ENCODE measurements at regions not wholly inside any gene's neighbourhood (a gene's known extent, or its start where the extent isn't known, plus 50 kb on each side); places are given as distances from the start of the nearest gene placed in this dataset.
"Not testable (repeated sequence)": the region's sequence is repeated elsewhere in the genome, so short reads cannot be mapped to it uniquely, and the experiment has no call there.

- Histone ChIP-seq H3K27me3 (ENCODE audit: low read length) (no peaks in the 10 kb centered on the region), H3K36me3 (ENCODE audit: insufficient read depth, low read length) (no peaks in the 10 kb centered on the region), H4K20me1 (ENCODE audit: insufficient read depth, low read depth, low read length) (no peaks in the 10 kb centered on the region), H3K4me1 (ENCODE audit: low read length) (no peaks in the 10 kb centered on the region), H3K79me2 (ENCODE audit: low read length) (no peaks in the 10 kb centered on the region), H3K9me3 (ENCODE audit: low read length) (no peaks in the 10 kb centered on the region), H2AFZ (ENCODE audit: low read length) (no peak overlapping the region), H3K9me2 (replicated peaks; ENCODE audit: insufficient read depth, low read length) (no peaks in the 10 kb centered on the region), H3K4me3 (ENCODE audit: low read length) (no peak overlapping the region), H3K9ac (ENCODE audit: low read length) (no peak overlapping the region), H3K4me2 (ENCODE audit: low read depth, low read length, poor library complexity, severe bottlenecking) (no peak overlapping the region), H3K27ac (ENCODE audit: low read length) (no peak overlapping the region)
- DNase-seq, result no peak
These were observed 390.9 kb upstream of the SASH1 start for GRCh38 chr6:147951726-147952125.

GRCh38 chr6:147954938-147955337 is 387.7 kb upstream of the SASH1 start:
- no peaks in the 10 kb centered on the region for H3K9me2 ChIP-seq (replicated peaks; ENCODE audit: insufficient read depth, low read length)
- H3K36me3 ChIP-seq (ENCODE audit: insufficient read depth, low read length), result no peaks in the 10 kb centered on the region
- no peaks in the 10 kb centered on the region for H4K20me1 ChIP-seq (ENCODE audit: insufficient read depth, low read depth, low read length)
- H3K4me2 ChIP-seq (ENCODE audit: low read depth, low read length, poor library complexity, severe bottlenecking), result no peak overlapping the region
- H3K9me3 ChIP-seq (ENCODE audit: low read length), result no peaks in the 10 kb centered on the region
- no peak overlapping the region for H3K9ac ChIP-seq (ENCODE audit: low read length)
- H2AFZ ChIP-seq (ENCODE audit: low read length), result no peak overlapping the region
- no peak overlapping the region for H3K4me3 ChIP-seq (ENCODE audit: low read length)
- no peaks in the 10 kb centered on the region for H3K27me3 ChIP-seq (ENCODE audit: low read length)
- no peak for DNase-seq
- H3K4me1 ChIP-seq (ENCODE audit: low read length), result no peaks in the 10 kb centered on the region
- H3K27ac ChIP-seq (ENCODE audit: low read length), result no peak overlapping the region
- H3K79me2 ChIP-seq (ENCODE audit: low read length), result no peaks in the 10 kb centered on the region

- H3K27me3 ChIP-seq (ENCODE audit: low read length), result no peaks in the 10 kb centered on the region
- DNase-seq, result no peak
- no peak overlapping the region for H2AFZ ChIP-seq (ENCODE audit: low read length)
- no peaks in the 10 kb centered on the region for H3K9me3 ChIP-seq (ENCODE audit: low read length)
- no peaks in the 10 kb centered on the region for H3K36me3 ChIP-seq (ENCODE audit: insufficient read depth, low read length)
- no peaks in the 10 kb centered on the region for H3K79me2 ChIP-seq (ENCODE audit: low read length)
- H3K4me1 ChIP-seq (ENCODE audit: low read length), result no peaks in the 10 kb centered on the region
- no peak overlapping the region for H3K4me2 ChIP-seq (ENCODE audit: low read depth, low read length, poor library complexity, severe bottlenecking)
- H4K20me1 ChIP-seq (ENCODE audit: insufficient read depth, low read depth, low read length), result no peaks in the 10 kb centered on the region
- no peak overlapping the region for H3K9ac ChIP-seq (ENCODE audit: low read length)
- H3K9me2 ChIP-seq (replicated peaks; ENCODE audit: insufficient read depth, low read length), result no peaks in the 10 kb centered on the region
- H3K27ac ChIP-seq (ENCODE audit: low read length), result no peak overlapping the region
- H3K4me3 ChIP-seq (ENCODE audit: low read length), result no peak overlapping the region
These were observed 384.0 kb upstream of the SASH1 start for GRCh38 chr6:147958683-147959082.

- no peaks in the 10 kb centered on the region for H3K36me3 ChIP-seq (ENCODE audit: insufficient read depth, low read length)
- no peak overlapping the region for H3K27ac ChIP-seq (ENCODE audit: low read length)
- H3K9me3 ChIP-seq (ENCODE audit: low read length), result no peaks in the 10 kb centered on the region
- no peak overlapping the region for H2AFZ ChIP-seq (ENCODE audit: low read length)
- H3K79me2 ChIP-seq (ENCODE audit: low read length), result no peaks in the 10 kb centered on the region
- H3K4me1 ChIP-seq (ENCODE audit: low read length), result no peaks in the 10 kb centered on the region
- H3K9me2 ChIP-seq (replicated peaks; ENCODE audit: insufficient read depth, low read length), result no peaks in the 10 kb centered on the region
- no peak overlapping the region for H3K4me2 ChIP-seq (ENCODE audit: low read depth, low read length, poor library complexity, severe bottlenecking)
- no peak overlapping the region for H3K9ac ChIP-seq (ENCODE audit: low read length)
- no peak for DNase-seq
- H3K27me3 ChIP-seq (ENCODE audit: low read length), result no peaks in the 10 kb centered on the region
- H4K20me1 ChIP-seq (ENCODE audit: insufficient read depth, low read depth, low read length), result no peaks in the 10 kb centered on the region
- H3K4me3 ChIP-seq (ENCODE audit: low read length), result no peak overlapping the region
These were observed 381.0 kb upstream of the SASH1 start for GRCh38 chr6:147961481-147962141.

GRCh38 chr6:147965448-147965847 is 377.2 kb upstream of the SASH1 start:
- DNase-seq; H2AFZ ChIP-seq (ENCODE audit: low read length); H3K9me3 ChIP-seq (ENCODE audit: low read length); H4K20me1 ChIP-seq (ENCODE audit: insufficient read depth, low read depth, low read length); H3K27ac ChIP-seq (ENCODE audit: low read length); H3K36me3 ChIP-seq (ENCODE audit: insufficient read depth, low read length); H3K4me3 ChIP-seq (ENCODE audit: low read length); H3K9ac ChIP-seq (ENCODE audit: low read length); H3K4me1 ChIP-seq (ENCODE audit: low read length); H3K27me3 ChIP-seq (ENCODE audit: low read length); H3K9me2 ChIP-seq (replicated peaks; ENCODE audit: insufficient read depth, low read length); H3K79me2 ChIP-seq (ENCODE audit: low read length); H3K4me2 ChIP-seq (ENCODE audit: low read depth, low read length, poor library complexity, severe bottlenecking): not testable (repeated sequence)

- peak; percentile 63 for DNase-seq
- no peaks in the 10 kb centered on the region for H3K36me3 ChIP-seq (ENCODE audit: insufficient read depth, low read length)
- no peak overlapping the region for H3K9ac ChIP-seq (ENCODE audit: low read length)
- no peaks in the 10 kb centered on the region for H3K9me2 ChIP-seq (replicated peaks; ENCODE audit: insufficient read depth, low read length)
- H4K20me1 ChIP-seq (ENCODE audit: insufficient read depth, low read depth, low read length), result no peaks in the 10 kb centered on the region
- no peak overlapping the region for H3K4me2 ChIP-seq (ENCODE audit: low read depth, low read length, poor library complexity, severe bottlenecking)
- H3K27ac ChIP-seq (ENCODE audit: low read length), result no peak overlapping the region
- H3K4me3 ChIP-seq (ENCODE audit: low read length), result no peak overlapping the region
- H3K4me1 ChIP-seq (ENCODE audit: low read length), result no peaks in the 10 kb centered on the region
- no peaks in the 10 kb centered on the region for H3K79me2 ChIP-seq (ENCODE audit: low read length)
- no peak overlapping the region for H2AFZ ChIP-seq (ENCODE audit: low read length)
- H3K9me3 ChIP-seq (ENCODE audit: low read length), result no peaks in the 10 kb centered on the region
- H3K27me3 ChIP-seq (ENCODE audit: low read length), result no peaks in the 10 kb centered on the region
These were observed 371.7 kb upstream of the SASH1 start for GRCh38 chr6:147970970-147971369.

GRCh38 chr6:147972448-147972847 is 370.2 kb upstream of the SASH1 start:
- no peaks in the 10 kb centered on the region for H3K9me2 ChIP-seq (replicated peaks; ENCODE audit: insufficient read depth, low read length)
- no peaks in the 10 kb centered on the region for H3K79me2 ChIP-seq (ENCODE audit: low read length)

GRCh38 chr6:147973806-147974205 is 368.8 kb upstream of the SASH1 start:
- Histone ChIP-seq H3K4me2 (ENCODE audit: low read depth, low read length, poor library complexity, severe bottlenecking) (no peak overlapping the region), H3K79me2 (ENCODE audit: low read length) (no peaks in the 10 kb centered on the region), H3K9me3 (ENCODE audit: low read length) (no peaks in the 10 kb centered on the region), H4K20me1 (ENCODE audit: insufficient read depth, low read depth, low read length) (no peaks in the 10 kb centered on the region), H3K4me3 (ENCODE audit: low read length) (no peak overlapping the region), H3K27ac (ENCODE audit: low read length) (no peak overlapping the region), H3K27me3 (ENCODE audit: low read length) (no peaks in the 10 kb centered on the region), H3K9ac (ENCODE audit: low read length) (no peak overlapping the region), H2AFZ (ENCODE audit: low read length) (no peak overlapping the region), H3K4me1 (ENCODE audit: low read length) (no peaks in the 10 kb centered on the region), H3K36me3 (ENCODE audit: insufficient read depth, low read length) (no peaks in the 10 kb centered on the region), H3K9me2 (replicated peaks; ENCODE audit: insufficient read depth, low read length) (no peaks in the 10 kb centered on the region)
- DNase-seq, result no peak

More at GRCh38 chr6:147972448-147972847, 370.2 kb upstream of the SASH1 start:
- Histone ChIP-seq H3K9me3 (ENCODE audit: low read length) (no peaks in the 10 kb centered on the region), H3K4me2 (ENCODE audit: low read depth, low read length, poor library complexity, severe bottlenecking) (no peak overlapping the region), H3K27me3 (ENCODE audit: low read length) (no peaks in the 10 kb centered on the region), H2AFZ (ENCODE audit: low read length) (no peak overlapping the region), H3K4me1 (ENCODE audit: low read length) (no peaks in the 10 kb centered on the region), H4K20me1 (ENCODE audit: insufficient read depth, low read depth, low read length) (no peaks in the 10 kb centered on the region), H3K4me3 (ENCODE audit: low read length) (no peak overlapping the region), H3K27ac (ENCODE audit: low read length) (no peak overlapping the region), H3K9ac (ENCODE audit: low read length) (no peak overlapping the region), H3K36me3 (ENCODE audit: insufficient read depth, low read length) (no peaks in the 10 kb centered on the region)
- DNase-seq, result no peak

- Histone ChIP-seq H3K4me2 (ENCODE audit: low read depth, low read length, poor library complexity, severe bottlenecking) (no peak overlapping the region), H3K9me3 (ENCODE audit: low read length) (no peaks in the 10 kb centered on the region), H4K20me1 (ENCODE audit: insufficient read depth, low read depth, low read length) (no peaks in the 10 kb centered on the region), H3K9me2 (replicated peaks; ENCODE audit: insufficient read depth, low read length) (no peaks in the 10 kb centered on the region), H3K27me3 (ENCODE audit: low read length) (no peaks in the 10 kb centered on the region), H3K79me2 (ENCODE audit: low read length) (no peaks in the 10 kb centered on the region), H2AFZ (ENCODE audit: low read length) (no peak overlapping the region), H3K9ac (ENCODE audit: low read length) (no peak overlapping the region), H3K4me3 (ENCODE audit: low read length) (no peak overlapping the region), H3K36me3 (ENCODE audit: insufficient read depth, low read length) (no peaks in the 10 kb centered on the region), H3K27ac (ENCODE audit: low read length) (no peak overlapping the region), H3K4me1 (ENCODE audit: low read length) (no peaks in the 10 kb centered on the region)
- no peak for DNase-seq
These were observed 368.3 kb upstream of the SASH1 start for GRCh38 chr6:147974376-147974775.
